NCI-H2029 (cell line): ENCODE measurements at regions not wholly inside any gene's neighbourhood (a gene's known extent, or its start where the extent isn't known, plus 50 kb on each side); places are given as distances from the start of the nearest gene placed in this dataset.
"Not testable (repeated sequence)": the region's sequence is repeated elsewhere in the genome, so short reads cannot be mapped to it uniquely, and the experiment has no call there.

Source experiments
- DNase-seq: peaks from one replicate; lab custom pipeline; 2025; lab: John Stamatoyannopoulos, UW

GRCh38 chr1:60809204-60809980 lies 273.0 kb upstream of the NFIA start:
- no peak for DNase-seq

- no peak for DNase-seq
Observed at GRCh38 chr1:60808676-60809075, 273.7 kb upstream of the NFIA start.

- DNase-seq, result no peak
Observed at GRCh38 chr1:60802884-60803283, 279.5 kb upstream of the NFIA start.

- DNase-seq, result no peak
Observed at GRCh38 chr1:60797351-60797750, 285.0 kb upstream of the NFIA start.

- no peak for DNase-seq
Observed at GRCh38 chr1:60791226-60791625, 291.1 kb upstream of the NFIA start.

GRCh38 chr1:60773099-60773498 lies 309.3 kb upstream of the NFIA start:
- not testable (repeated sequence) for DNase-seq

GRCh38 chr1:60769082-60769481 lies 313.3 kb upstream of the NFIA start:
- no peak for DNase-seq

GRCh38 chr1:60765204-60765603 lies 317.2 kb upstream of the NFIA start:
- peak; percentile 71 for DNase-seq

- DNase-seq, result no peak
Observed at GRCh38 chr1:60764489-60764888, 317.9 kb upstream of the NFIA start.

GRCh38 chr1:60763741-60764140 lies 318.6 kb upstream of the NFIA start:
- DNase-seq, result no peak

GRCh38 chr1:60762911-60763310 lies 319.4 kb upstream of the NFIA start:
- DNase-seq, result no peak

- no peak for DNase-seq
Observed at GRCh38 chr1:60762176-60762575, 320.2 kb upstream of the NFIA start.

GRCh38 chr1:60759291-60759690 lies 323.1 kb upstream of the NFIA start:
- no peak for DNase-seq

GRCh38 chr1:60757485-60757884 lies 324.9 kb upstream of the NFIA start:
- DNase-seq, result no peak

- no peak for DNase-seq
Observed at GRCh38 chr1:60753036-60753900, 329.1 kb upstream of the NFIA start.

GRCh38 chr1:60751306-60751705 lies 331.1 kb upstream of the NFIA start:
- no peak for DNase-seq

- no peak for DNase-seq
Observed at GRCh38 chr1:60747353-60747752, 335.0 kb upstream of the NFIA start.

- no peak for DNase-seq
Observed at GRCh38 chr1:60746278-60746791, 336.0 kb upstream of the NFIA start.

GRCh38 chr1:60745484-60745883 lies 336.9 kb upstream of the NFIA start:
- no peak for DNase-seq

- DNase-seq, result no peak
Observed at GRCh38 chr1:60742339-60742738, 340.0 kb upstream of the NFIA start.

- DNase-seq, result no peak
Observed at GRCh38 chr1:60740154-60740553, 342.2 kb upstream of the NFIA start.

- DNase-seq, result no peak
Observed at GRCh38 chr1:60739729-60740128, 342.6 kb upstream of the NFIA start.

GRCh38 chr1:60732977-60733401 lies 349.4 kb upstream of the NFIA start:
- DNase-seq, result no peak
